Stimulated activated CD8-positive, alpha-beta memory T cell treated with anti-CD3 and anti-CD28 coated beads, Interleukin-7, amount 100 ng/mL, for 48 hours (primary cell): ENCODE measurements at regions not wholly inside any gene's neighbourhood (a gene's known extent, or its start where the extent isn't known, plus 50 kb on each side); places are given as distances from the start of the nearest gene placed in this dataset.

Experiments
- DNase-seq, 2 donors: peaks; one replicate each; pipeline ENCODE4 v3.0.0-alpha.2; 2020; ENCODE audit warnings: low read depth in 1 of 2; ENCODE audit errors: extremely low read depth in 1 of 2

- no peak for DNase-seq
These were observed 56.6 kb upstream of the BCOR start for GRCh38 chrX:40154250-40154852.

GRCh38 chrX:40153345-40154249, 55.8 kb upstream of the BCOR start:
- DNase-seq = peak in 1 of 2 donors; percentile 47

- DNase-seq = no peak
These were observed 55.1 kb upstream of the BCOR start for GRCh38 chrX:40152741-40153344.

GRCh38 chrX:40152173-40152711, 54.5 kb upstream of the BCOR start:
- DNase-seq = no peak

GRCh38 chrX:40151211-40152172, 53.7 kb upstream of the BCOR start:
- no peak for DNase-seq

GRCh38 chrX:40150503-40150902, 52.7 kb upstream of the BCOR start:
- DNase-seq = no peak

GRCh38 chrX:40149286-40150175, 51.8 kb upstream of the BCOR start:
- no peak for DNase-seq

- no peak for DNase-seq
These were observed 50.9 kb upstream of the BCOR start for GRCh38 chrX:40148385-40149285.

GRCh38 chrX:40147971-40148370, 50.2 kb upstream of the BCOR start:
- DNase-seq = no peak
